Stimulated activated naive CD8-positive, alpha-beta T cell treated with anti-CD3 and anti-CD28 coated beads, Interleukin-15, amount 100 ng/mL, for 72 hours (primary cell): ENCODE measurements at regions not wholly inside any gene's neighbourhood (a gene's known extent, or its start where the extent isn't known, plus 50 kb on each side); places are given as distances from the start of the nearest gene placed in this dataset.

ENCODE experiments used
- ATAC-seq: fragments of 150-1000 bp; cut with Tn5 transposase; 2 replicates; pipeline ENCODE4 v1.10.0; 2021; ENCODE audit warnings: mild to moderate bottlenecking, moderate library complexity
- DNase-seq, 2 donors: peaks; one replicate each; pipeline ENCODE4 v3.0.0; 2021 to 2022
- H3K27ac Mint-ChIP-seq, 2 donors: one replicate each; pipeline ENCODE4 v1.8.0; 2022; ENCODE audit warnings: mild to moderate bottlenecking in 2 of 2, mixed read lengths in 2 of 2, moderate library complexity in 2 of 2
- H3K27me3 Mint-ChIP-seq: one replicate; pipeline ENCODE4 v1.8.0; 2022; ENCODE audit warnings: mixed read lengths
- H3K4me1 Mint-ChIP-seq: one replicate; pipeline ENCODE4 v1.8.0; 2022; ENCODE audit warnings: mild to moderate bottlenecking, mixed read lengths
- H3K4me3 Mint-ChIP-seq, 2 donors: one replicate each; pipeline ENCODE4 v1.8.0; 2022; ENCODE audit warnings: mild to moderate bottlenecking in 2 of 2, mixed read lengths in 2 of 2, moderate library complexity in 1 of 2
- H3K9me3 Mint-ChIP-seq, 2 donors: one replicate each; pipeline ENCODE4 v1.8.0; 2022; ENCODE audit warnings: mixed read lengths in 2 of 2

DNA sequence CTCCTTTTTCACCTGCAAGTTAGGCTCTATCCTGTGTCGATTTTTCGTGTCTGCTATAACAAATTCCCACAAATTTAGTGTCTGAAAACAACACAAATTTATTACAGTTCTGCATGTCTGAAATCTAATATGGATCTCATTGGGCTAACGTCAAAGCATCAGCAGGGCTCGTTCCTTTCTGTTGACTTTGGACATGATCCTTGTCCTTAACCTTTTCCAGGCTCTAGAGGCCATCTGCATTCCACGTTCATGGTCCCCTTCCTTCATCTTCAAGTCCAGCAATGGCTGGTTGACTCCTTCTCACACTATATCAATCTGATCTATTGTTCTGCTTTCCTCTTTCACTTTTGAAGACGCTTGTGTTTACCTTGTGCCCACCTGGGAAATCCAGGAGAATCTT lies 165.7 kb upstream of the RARB start:
- Mint-ChIP-seq H3K27ac (no peak overlapping the region), H3K9me3 (peaks cover 20 to 35% of the 10 kb centered on the region in 2 donors), H3K4me1 (no peaks in the 10 kb centered on the region), H3K4me3 (no peak overlapping the region), H3K27me3 (no peaks in the 10 kb centered on the region)
- DNase-seq (no peak), ATAC-seq (no peak)

DNA sequence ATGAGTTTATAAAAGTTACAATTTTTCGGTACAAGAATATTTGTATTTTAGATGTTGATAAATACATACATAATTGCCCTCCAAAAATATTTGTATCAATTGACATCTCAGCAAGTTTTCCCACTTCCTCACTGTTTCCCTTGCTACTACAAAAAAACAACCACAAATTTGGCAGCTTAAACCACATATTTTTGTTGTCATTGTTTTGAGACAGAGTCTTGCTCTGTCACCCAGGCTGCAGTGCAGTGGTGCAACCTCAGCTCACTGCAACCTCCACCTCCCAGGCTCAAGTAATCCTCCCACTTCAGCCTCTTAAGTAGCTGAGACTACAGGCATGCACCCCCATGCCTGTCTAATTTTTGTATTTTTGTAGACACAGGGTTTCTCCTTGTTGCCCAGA lies 162.8 kb upstream of the RARB start:
- DNase-seq (no peak), ATAC-seq (no peak)
- H3K9me3 Mint-ChIP-seq = peaks cover 22 to 24% of the 10 kb centered on the region in 2 donors
- no peaks in the 10 kb centered on the region for H3K27me3 Mint-ChIP-seq
- H3K27ac Mint-ChIP-seq = no peak overlapping the region
- no peak overlapping the region for H3K4me3 Mint-ChIP-seq
- H3K4me1 Mint-ChIP-seq = no peaks in the 10 kb centered on the region

DNA sequence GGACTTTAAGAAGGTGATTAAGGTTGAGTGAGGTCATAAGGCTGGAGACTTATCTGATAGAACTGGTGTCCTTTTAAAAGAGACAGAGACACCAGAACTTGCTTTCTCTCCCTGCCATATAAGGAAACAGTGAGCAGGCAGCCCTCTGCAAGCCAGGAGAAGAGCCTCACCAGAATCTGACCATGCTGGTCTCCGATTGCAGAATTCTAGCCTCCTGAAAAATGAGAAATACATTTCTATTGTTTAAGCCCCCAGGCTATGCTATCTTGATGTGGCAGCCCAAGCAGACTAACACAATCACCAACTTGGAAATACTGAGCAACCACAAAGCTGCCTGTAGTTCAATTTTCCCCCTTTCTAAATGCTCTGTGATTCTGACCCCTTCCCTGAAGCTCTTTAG lies 161.4 kb upstream of the RARB start:
- no peaks in the 10 kb centered on the region for H3K27me3 Mint-ChIP-seq
- H3K4me3 Mint-ChIP-seq = no peak overlapping the region
- peaks cover 15 to 19% of the 10 kb centered on the region in 2 donors for H3K9me3 Mint-ChIP-seq
- no peak for ATAC-seq
- H3K27ac Mint-ChIP-seq = no peak overlapping the region
- no peaks in the 10 kb centered on the region for H3K4me1 Mint-ChIP-seq
- no peak for DNase-seq

DNA sequence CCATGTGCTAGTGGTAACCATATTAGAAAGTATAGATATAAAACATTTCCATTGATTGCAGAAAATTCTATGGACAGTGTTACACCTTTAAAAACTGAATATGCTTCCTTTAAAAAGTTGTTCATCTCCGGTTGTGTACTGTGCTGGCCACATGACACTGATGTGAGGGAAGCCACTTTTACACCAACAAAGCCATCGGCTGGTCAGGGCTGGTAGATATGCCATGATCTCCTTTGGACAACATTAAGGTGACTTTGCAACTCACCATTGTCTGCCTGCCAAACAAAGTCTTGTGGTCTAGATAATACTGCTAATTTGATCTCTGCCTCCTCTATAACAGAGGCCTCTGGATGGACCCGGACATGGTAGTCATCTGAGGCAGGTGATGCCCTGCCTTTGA lies 156.0 kb upstream of the RARB start:
- Mint-ChIP-seq H3K4me1 (no peaks in the 10 kb centered on the region), H3K27me3 (no peaks in the 10 kb centered on the region), H3K4me3 (no peak overlapping the region), H3K27ac (no peak overlapping the region), H3K9me3 (peaks cover 5 to 10% of the 10 kb centered on the region in 2 donors)
- DNase-seq (no peak), ATAC-seq (no peak)

GRCh38 chr3:25273582-25274171 lies 154.4 kb upstream of the RARB start:
- DNase-seq (no peak), ATAC-seq (no peak)
- no peak overlapping the region for H3K4me3 Mint-ChIP-seq
- no peak overlapping the region for H3K27ac Mint-ChIP-seq
- peaks cover under 1 to 5% of the 10 kb centered on the region in 2 donors for H3K9me3 Mint-ChIP-seq
- no peaks in the 10 kb centered on the region for H3K27me3 Mint-ChIP-seq
- H3K4me1 Mint-ChIP-seq = no peaks in the 10 kb centered on the region

- H3K27me3 Mint-ChIP-seq = no peaks in the 10 kb centered on the region
- no peak overlapping the region for H3K27ac Mint-ChIP-seq
- no peak overlapping the region for H3K4me3 Mint-ChIP-seq
- H3K9me3 Mint-ChIP-seq = peaks cover 3 to 11% of the 10 kb centered on the region in 2 donors
- ATAC-seq = no peak
- H3K4me1 Mint-ChIP-seq = no peaks in the 10 kb centered on the region
- no peak for DNase-seq
Measured at GRCh38 chr3:25277503-25277902, 150.6 kb upstream of the RARB start.

GRCh38 chr3:25281041-25281731 lies 146.9 kb upstream of the RARB start:
- Mint-ChIP-seq H3K27ac (no peak overlapping the region), H3K4me3 (no peak overlapping the region), H3K9me3 (peaks cover 5 to 11% of the 10 kb centered on the region in 2 donors), H3K27me3 (no peaks in the 10 kb centered on the region), H3K4me1 (no peaks in the 10 kb centered on the region)
- ATAC-seq (no peak), DNase-seq (no peak)

- H3K9me3 Mint-ChIP-seq = peaks cover 8 to 10% of the 10 kb centered on the region in 2 donors
- no peak for ATAC-seq
- H3K4me3 Mint-ChIP-seq = no peak overlapping the region
Measured at GRCh38 chr3:25281732-25282126, 146.3 kb upstream of the RARB start.

DNA sequence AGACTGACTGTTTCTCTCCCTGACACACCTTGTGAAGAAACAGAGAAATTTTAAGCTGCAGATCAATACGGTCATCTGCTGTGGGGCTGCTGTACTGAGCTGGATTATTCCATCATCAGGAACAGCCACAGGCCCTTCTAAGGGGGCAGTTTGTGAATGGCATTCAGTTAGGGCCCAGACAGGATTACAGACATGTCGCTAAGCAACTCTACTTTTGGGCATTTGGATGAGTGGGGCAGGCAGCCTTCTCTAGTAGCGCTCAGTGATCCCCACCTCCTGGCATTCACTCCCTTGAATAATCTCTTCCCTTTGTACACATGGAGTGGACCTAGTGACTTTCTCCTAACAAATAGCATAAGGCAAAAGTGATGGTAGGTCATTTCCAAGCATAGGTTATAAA lies 144.4 kb upstream of the RARB start:
- DNase-seq (no peak), ATAC-seq (no peak)
- Mint-ChIP-seq H3K27me3 (no peaks in the 10 kb centered on the region), H3K9me3 (peaks cover 6 to 8% of the 10 kb centered on the region in 2 donors), H3K4me1 (no peaks in the 10 kb centered on the region), H3K27ac (no peak overlapping the region), H3K4me3 (no peak overlapping the region)

More at GRCh38 chr3:25281732-25282126, 146.3 kb upstream of the RARB start:
- Mint-ChIP-seq H3K27ac (no peak overlapping the region), H3K27me3 (no peaks in the 10 kb centered on the region), H3K4me1 (no peaks in the 10 kb centered on the region)
- DNase-seq = no peak

- no peak overlapping the region for H3K27ac Mint-ChIP-seq
- ATAC-seq = no peak
- H3K4me1 Mint-ChIP-seq = no peaks in the 10 kb centered on the region
- H3K9me3 Mint-ChIP-seq = peaks cover 3 to 6% of the 10 kb centered on the region in 2 donors
- H3K4me3 Mint-ChIP-seq = no peak overlapping the region
- no peaks in the 10 kb centered on the region for H3K27me3 Mint-ChIP-seq
- no peak for DNase-seq
Measured at GRCh38 chr3:25284249-25284648, 143.8 kb upstream of the RARB start.

DNA sequence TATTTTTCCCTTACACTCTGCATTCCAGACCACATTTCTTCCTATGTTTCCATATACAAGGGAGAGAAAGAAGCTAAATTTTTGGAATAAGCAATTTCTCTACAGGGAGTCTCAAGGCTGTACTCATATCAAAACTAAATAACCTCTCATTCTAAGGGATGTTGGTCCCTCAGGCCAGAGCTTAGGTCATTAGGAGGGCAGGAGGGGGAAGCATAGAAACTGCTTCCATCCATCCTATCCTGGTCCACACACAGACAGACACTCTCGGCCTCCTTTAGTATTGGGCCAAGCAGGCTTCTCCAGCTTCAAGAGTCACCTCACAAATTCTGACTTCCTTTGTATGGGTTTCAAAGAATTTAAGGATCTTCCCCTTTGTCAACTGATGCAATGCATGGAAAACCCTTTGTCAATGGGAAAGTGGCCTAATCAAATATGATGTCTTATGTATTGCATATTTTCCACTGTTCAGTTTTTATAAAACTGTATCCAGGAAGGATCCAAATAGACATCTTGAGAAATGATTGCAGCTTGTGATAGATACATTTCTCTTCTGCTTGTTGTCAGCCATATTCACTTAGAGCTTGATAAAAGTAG lies 140.7 kb upstream of the RARB start:
- Mint-ChIP-seq H3K9me3 (peaks cover 0 to 5% of the 10 kb centered on the region in 2 donors), H3K27me3 (no peaks in the 10 kb centered on the region)
- DNase-seq = no peak

DNA sequence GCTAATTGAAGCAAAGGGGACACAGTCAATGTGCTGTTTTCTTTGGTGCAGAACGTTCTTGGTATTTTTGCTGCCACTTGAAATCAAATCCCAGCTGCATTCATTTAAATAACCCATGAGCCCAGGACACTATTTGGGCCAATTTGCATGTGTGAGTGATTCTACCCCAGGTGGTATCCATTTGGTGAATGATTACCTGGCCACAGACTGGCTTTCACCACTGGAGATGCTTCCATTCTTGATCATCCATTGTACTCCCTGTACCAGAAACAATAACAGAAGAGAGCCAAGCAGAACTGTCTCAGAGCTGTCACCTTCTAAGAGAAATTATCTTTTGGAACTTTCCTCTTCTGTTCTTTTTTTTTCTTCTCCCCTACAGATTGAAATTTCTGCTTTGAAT lies 139.7 kb upstream of the RARB start:
- Mint-ChIP-seq H3K4me1 (no peaks in the 10 kb centered on the region), H3K9me3 (peaks cover 0 to 5% of the 10 kb centered on the region in 2 donors), H3K4me3 (no peak overlapping the region), H3K27me3 (no peaks in the 10 kb centered on the region), H3K27ac (no peak overlapping the region)
- DNase-seq (no peak), ATAC-seq (no peak)

More for the DNA sequence above, 140.7 kb upstream of the RARB start:
- Mint-ChIP-seq H3K4me1 (no peaks in the 10 kb centered on the region), H3K4me3 (no peak overlapping the region), H3K27ac (no peak overlapping the region)
- ATAC-seq = no peak

- no peaks in the 10 kb centered on the region for H3K4me1 Mint-ChIP-seq
- no peaks in the 10 kb centered on the region for H3K27me3 Mint-ChIP-seq
- peaks cover 4 to 10% of the 10 kb centered on the region in 2 donors for H3K9me3 Mint-ChIP-seq
- H3K4me3 Mint-ChIP-seq = no peak overlapping the region
- no peak for ATAC-seq
- H3K27ac Mint-ChIP-seq = no peak overlapping the region
- DNase-seq = no peak
Measured at GRCh38 chr3:25289156-25289555, 138.9 kb upstream of the RARB start.

GRCh38 chr3:25289663-25290062 lies 138.4 kb upstream of the RARB start:
- DNase-seq (no peak), ATAC-seq (no peak)
- peaks cover 4 to 11% of the 10 kb centered on the region in 2 donors for H3K9me3 Mint-ChIP-seq
- no peaks in the 10 kb centered on the region for H3K27me3 Mint-ChIP-seq
- H3K4me1 Mint-ChIP-seq = no peaks in the 10 kb centered on the region
- no peak overlapping the region for H3K27ac Mint-ChIP-seq
- H3K4me3 Mint-ChIP-seq = no peak overlapping the region

GRCh38 chr3:25291481-25291905 lies 136.6 kb upstream of the RARB start:
- DNase-seq (no peak), ATAC-seq (no peak)
- Mint-ChIP-seq H3K4me1 (no peaks in the 10 kb centered on the region), H3K27me3 (no peaks in the 10 kb centered on the region), H3K27ac (no peak overlapping the region), H3K9me3 (peaks cover 4 to 7% of the 10 kb centered on the region in 2 donors), H3K4me3 (no peak overlapping the region)

- Mint-ChIP-seq H3K4me3 (no peak overlapping the region), H3K4me1 (no peaks in the 10 kb centered on the region), H3K27ac (no peak overlapping the region), H3K27me3 (no peaks in the 10 kb centered on the region), H3K9me3 (peaks cover 4 to 7% of the 10 kb centered on the region in 2 donors)
- ATAC-seq (no peak), DNase-seq (no peak)
Measured at GRCh38 chr3:25292036-25292435, 136.0 kb upstream of the RARB start.
